ENCODE measurements at regions not wholly inside any gene's neighbourhood (a gene's known extent, or its start where the extent isn't known, plus 50 kb on each side); places are given as distances from the start of the nearest gene placed in this dataset.

GRCh38 chr5:75922480-75922879 lies 160.7 kb upstream of the SV2C start:
- H3K4me3 ChIP-seq, result no peak overlapping the region
- H3K27ac ChIP-seq, result no peak overlapping the region

GRCh38 chr5:75921011-75921410 lies 162.2 kb upstream of the SV2C start:
- TF ChIP-seq POLR2AphosphoS5 (IDR thresholded peaks at IDR 0.05) (no peak), POLR2A (IDR thresholded peaks at IDR 0.05) (no peak), CTCF (IDR thresholded peaks at IDR 0.05) (no peak)
- WGBS, result 96% methylated on average over 6 of the region's 6 CpGs
- H3K4me1 ChIP-seq (replicated peaks), result no peaks in the 10 kb centered on the region
- H3K27ac ChIP-seq, result no peak overlapping the region
- no peaks in the 10 kb centered on the region for H3K9me3 ChIP-seq
- H3K27me3 ChIP-seq (replicated peaks; ENCODE audit: insufficient read depth), result no peaks in the 10 kb centered on the region
- DNase-seq (ENCODE audit: low spot score), result no peak
- no peak overlapping the region for H3K4me3 ChIP-seq
- intact Hi-C loops (cut with DNase I), result no loop called here
- H3K36me3 ChIP-seq, result no peaks in the 10 kb centered on the region

More at GRCh38 chr5:75922480-75922879, 160.7 kb upstream of the SV2C start:
- Histone ChIP-seq H3K4me1 (replicated peaks) (no peaks in the 10 kb centered on the region), H3K27me3 (replicated peaks; ENCODE audit: insufficient read depth) (no peaks in the 10 kb centered on the region), H3K36me3 (no peaks in the 10 kb centered on the region), H3K9me3 (no peaks in the 10 kb centered on the region)
- DNase-seq (ENCODE audit: low spot score), result no peak
- no peak for TF ChIP-seq CTCF (IDR thresholded peaks at IDR 0.05)
- TF ChIP-seq POLR2A (IDR thresholded peaks at IDR 0.05), result no peak
- no peak for TF ChIP-seq POLR2AphosphoS5 (IDR thresholded peaks at IDR 0.05)
- intact Hi-C loops (cut with DNase I), result no loop called here

GRCh38 chr5:75916144-75916543 lies 167.0 kb upstream of the SV2C start:
- intact Hi-C loops (cut with DNase I), result no loop called here
- DNase-seq (ENCODE audit: low spot score), result no peak
- no peak overlapping the region for H3K4me3 ChIP-seq
- 22% methylated on average over 2 of the region's 2 CpGs for WGBS
- no peaks in the 10 kb centered on the region for H3K36me3 ChIP-seq
- no peaks in the 10 kb centered on the region for H3K4me1 ChIP-seq (replicated peaks)
- no peak for TF ChIP-seq CTCF (IDR thresholded peaks at IDR 0.05)
- no peak for TF ChIP-seq POLR2A (IDR thresholded peaks at IDR 0.05)
- no peak for TF ChIP-seq POLR2AphosphoS5 (IDR thresholded peaks at IDR 0.05)
- no peaks in the 10 kb centered on the region for H3K9me3 ChIP-seq
- no peak overlapping the region for H3K27ac ChIP-seq
- H3K27me3 ChIP-seq (replicated peaks; ENCODE audit: insufficient read depth), result no peaks in the 10 kb centered on the region

- WGBS, result 45% methylated on average over 1 of the region's 1 CpG
- Histone ChIP-seq H3K36me3 (no peaks in the 10 kb centered on the region), H3K4me1 (replicated peaks) (no peaks in the 10 kb centered on the region), H3K27me3 (replicated peaks; ENCODE audit: insufficient read depth) (no peaks in the 10 kb centered on the region), H3K9me3 (no peaks in the 10 kb centered on the region), H3K4me3 (no peak overlapping the region), H3K27ac (no peak overlapping the region)
- no peak for TF ChIP-seq POLR2AphosphoS5 (IDR thresholded peaks at IDR 0.05)
- TF ChIP-seq CTCF (IDR thresholded peaks at IDR 0.05), result no peak
- TF ChIP-seq POLR2A (IDR thresholded peaks at IDR 0.05), result no peak
- no peak for DNase-seq (ENCODE audit: low spot score)
- intact Hi-C loops (cut with DNase I), result no loop called here
Measured at GRCh38 chr5:75909223-75909622, 174.0 kb upstream of the SV2C start.

- DNase-seq (ENCODE audit: low spot score), result no peak
- Histone ChIP-seq H3K36me3 (no peaks in the 10 kb centered on the region), H3K4me3 (no peak overlapping the region), H3K4me1 (replicated peaks) (no peaks in the 10 kb centered on the region), H3K9me3 (no peaks in the 10 kb centered on the region), H3K27ac (no peak overlapping the region), H3K27me3 (replicated peaks; ENCODE audit: insufficient read depth) (no peaks in the 10 kb centered on the region)
- TF ChIP-seq POLR2A (IDR thresholded peaks at IDR 0.05) (no peak), POLR2AphosphoS5 (IDR thresholded peaks at IDR 0.05) (no peak), CTCF (IDR thresholded peaks at IDR 0.05) (no peak)
- intact Hi-C loops (cut with DNase I), result no loop called here
- 47% methylated on average over 4 of the region's 4 CpGs for whole genome bisulfite sequencing
Measured at GRCh38 chr5:75907651-75908050, 175.5 kb upstream of the SV2C start.
